K562 (cell line): ENCODE measurements at regions not wholly inside any gene's neighbourhood (a gene's known extent, or its start where the extent isn't known, plus 50 kb on each side); places are given as distances from the start of the nearest gene placed in this dataset.

Experiments
- ATAC-seq: fragments of 200-7000 bp; cut with Tn5 transposase; 3 replicates; pipeline ENCODE4 v1.9.1; 2020; ENCODE audit warnings: moderate library complexity
- BruUV-seq: library from RNA; stranded (reverse); fragments of 400-500 nt; replicated peaks from 2 replicates; lab custom pipeline; 2021; lab: Mats Ljungman, UMichigan
- CTCF ChIA-PET: fragments of 300-600 bp; formaldehyde crosslinking; extraction: SDS; loops from one replicate; lab custom pipeline; 2021; ENCODE audit warnings: low intra/inter-chr PET ratio; lab: Yijun Ruan, JAX
- POLR2A ChIA-PET: fragments of 300-600, 350-650 bp; sonication (Branson Sonifier 250); formaldehyde crosslinking; extraction: SDS; loops from one replicate; lab custom pipeline; 2021; ENCODE audit warnings: antibody characterized with exemption, inconsistent platforms; lab: Yijun Ruan, JAX
- DNase-seq, 4 experiments: peaks; one replicate each; pipeline versions ENCODE4 v3.0.0 to v3.0.0-alpha.2; 2011 to 2018; ENCODE audit warnings: low spot score in 3 of 4, mixed read lengths in 3 of 4; ENCODE audit errors: extremely low read depth in 1 of 4
- FAIRE-seq: peaks from 2 replicates; lab custom pipeline; 2011; peaks lifted over from hg19 to GRCh38; lab: Jason Lieb, UNC
- H2AFZ ChIP-seq: 2 replicates; pipeline ENCODE4 v1.6.0; 2011; ENCODE audit warnings: low read depth, low read length, control low read depth, inconsistent platforms
- H3K27ac ChIP-seq: fragments of 200-600 bp; 3 replicates; pipeline ENCODE4 v1.8.0; 2011; ENCODE audit warnings: low read depth, mild to moderate bottlenecking, control low read depth, inconsistent platforms, low read length, moderate library complexity, mixed read lengths; ENCODE audit errors: extremely low read depth
- H3K27me3 ChIP-seq, 2 experiments: fragments of 300-600 bp in 1 of 2; 2 replicates in 1 of 2; 3 replicates in 1 of 2; pipeline versions ENCODE4 v1.6.0 to v1.8.0; 2011; ENCODE audit warnings: inconsistent platforms in 2 of 2, low read length in 2 of 2, mild to moderate bottlenecking in 1 of 2, mixed read lengths in 1 of 2, moderate library complexity in 1 of 2; ENCODE audit not compliant: control insufficient read depth in 2 of 2, insufficient read depth in 2 of 2
- H3K36me3 ChIP-seq: fragments of 300-600 bp; 3 replicates; pipeline ENCODE4 v1.8.0; 2011; ENCODE audit warnings: mild to moderate bottlenecking, low read length, inconsistent platforms; ENCODE audit not compliant: control insufficient read depth, insufficient read depth
- H3K4me1 ChIP-seq, 2 experiments: fragments of 200-600 bp in 1 of 2; replicated peaks in 1 of 2; 2 replicates in 1 of 2; 3 replicates in 1 of 2; pipeline versions ENCODE4 v1.5.1 to v1.8.0; 2011; ENCODE audit warnings: inconsistent platforms in 2 of 2, low read length in 2 of 2, mild to moderate bottlenecking in 1 of 2, mixed read lengths in 1 of 2, moderate library complexity in 1 of 2; ENCODE audit not compliant: control insufficient read depth in 2 of 2, insufficient read depth in 2 of 2
- H3K4me2 ChIP-seq: 2 replicates; pipeline ENCODE4 v1.6.1; 2011; ENCODE audit warnings: low read length, control low read depth, inconsistent platforms, mixed read lengths; ENCODE audit not compliant: insufficient read depth
- H3K4me3 ChIP-seq: fragments of 200-600 bp; sonication (generic), shearing (Covaris generic); 2 replicates; pipeline ENCODE4 v1.5.1; 2016; ENCODE audit warnings: control low read depth, inconsistent platforms
- H3K79me2 ChIP-seq: fragments of 200-600 bp; 3 replicates; pipeline ENCODE4 v1.8.0; 2011; ENCODE audit warnings: low read length, inconsistent platforms; ENCODE audit not compliant: control insufficient read depth, insufficient read depth
- H3K9ac ChIP-seq, 2 experiments: 2 replicates each; pipeline versions ENCODE4 v1.6.0 to v1.6.1; 2011; ENCODE audit warnings: low read depth in 2 of 2, low read length in 2 of 2, control low read depth in 1 of 2, inconsistent platforms in 1 of 2, mild to moderate bottlenecking in 1 of 2, mixed read lengths in 1 of 2; ENCODE audit not compliant: insufficient read depth in 1 of 2
- H3K9me1 ChIP-seq: one replicate; pipeline ENCODE4 v1.6.0; 2011; ENCODE audit warnings: inconsistent platforms, mild to moderate bottlenecking, low read length, moderate library complexity; ENCODE audit not compliant: control insufficient read depth, insufficient read depth
- H3K9me3 ChIP-seq: replicated peaks from 2 replicates; pipeline ENCODE4 v1.5.1; 2011; ENCODE audit warnings: low read depth, low read length, inconsistent platforms; ENCODE audit not compliant: control insufficient read depth, insufficient read depth
- H4K20me1 ChIP-seq: replicated peaks from 2 replicates; pipeline ENCODE4 v1.6.1; 2011; ENCODE audit warnings: low read length, inconsistent platforms, mixed read lengths; ENCODE audit not compliant: control insufficient read depth, insufficient read depth
- BACH1 ChIP-seq: fragments of 200-800 bp; sonication (Bioruptor generic); IDR thresholded peaks from 2 replicates; pipeline ENCODE4 v1.6.1; 2016; ENCODE audit warnings: missing genetic modification characterization, missing compliant biosample characterization
- DACH1 ChIP-seq: fragments of 450-650 bp; IDR thresholded peaks from 2 replicates; pipeline ENCODE4 v1.6.1; 2018; ENCODE audit not compliant: partially characterized antibody
- ELF4 ChIP-seq: fragments of 450-650 bp; formaldehyde crosslinking; IDR thresholded peaks from 2 replicates; pipeline ENCODE4 v1.4.0; 2022; ENCODE audit warnings: missing genetic modification characterization
- GATA2 ChIP-seq: sonication (generic); formaldehyde crosslinking; IDR thresholded peaks from 2 replicates; pipeline ENCODE4 v1.4.0; 2020; ENCODE audit warnings: mild to moderate bottlenecking, missing genetic modification reagents
- HDAC3 ChIP-seq: fragments of 450-650 bp; IDR thresholded peaks from 2 replicates; pipeline ENCODE4 v1.6.1; 2018; ENCODE audit warnings: borderline replicate concordance, mild to moderate bottlenecking, moderate library complexity; ENCODE audit not compliant: partially characterized antibody
- KAT2B ChIP-seq: IDR thresholded peaks from one replicate; pipeline ENCODE4 v1.6.1; 2012; ENCODE audit warnings: low read depth, mild to moderate bottlenecking, control low read depth, inconsistent platforms, low read length, moderate library complexity
- KDM5B ChIP-seq: fragments of 200-600 bp; sonication (generic); IDR thresholded peaks from 2 replicates; pipeline ENCODE4 v1.6.1; 2012; ENCODE audit warnings: low read depth, mild to moderate bottlenecking, moderate library complexity, low read length, control low read depth, inconsistent platforms; ENCODE audit not compliant: insufficient replicate concordance
- KHSRP ChIP-seq: fragments of 450-650 bp; IDR thresholded peaks from 2 replicates; pipeline ENCODE4 v1.6.1; 2017
- POLR2AphosphoS2 ChIP-seq: IDR thresholded peaks from 2 replicates; pipeline ENCODE4 v1.6.1; 2012; ENCODE audit warnings: low read length, improper control_type of control experiment
- POLR2G ChIP-seq: fragments of 200-400 bp; formaldehyde crosslinking; IDR thresholded peaks from 2 replicates; pipeline ENCODE4 v1.6.1; 2017; ENCODE audit warnings: low read depth, mild to moderate bottlenecking, antibody characterized with exemption, low read length, moderate library complexity
- POLR3A ChIP-seq: IDR thresholded peaks from 2 replicates; pipeline ENCODE4 v1.6.1; 2011; ENCODE audit warnings: borderline replicate concordance, mild to moderate bottlenecking, moderate library complexity; ENCODE audit not compliant: insufficient read length, insufficient read depth; ENCODE audit errors: extremely low read depth
- POLR3G ChIP-seq: IDR thresholded peaks from 2 replicates; pipeline ENCODE4 v1.6.1; 2011; ENCODE audit not compliant: insufficient read length, insufficient replicate concordance; ENCODE audit errors: extremely low read depth
- RBM17 ChIP-seq: fragments of 200-400 bp; formaldehyde crosslinking; IDR thresholded peaks from 2 replicates; pipeline ENCODE4 v1.6.1; 2017; ENCODE audit warnings: low read depth, mild to moderate bottlenecking, low read length, borderline replicate concordance
- RBM39 ChIP-seq: fragments of 200-400 bp; formaldehyde crosslinking; optimal IDR thresholded peaks from 2 replicates; pipeline ENCODE3; 2018; ENCODE audit warnings: low read depth, low read length
- RHOXF2B ChIP-seq: fragments of 250-450 bp; sonication (Bioruptor Pico); conservative IDR thresholded peaks from 2 replicates; pipeline ENCODE4 v1.5.1; 2021
- SIN3A ChIP-seq, 2 experiments: fragments of 150-350 bp in 1 of 2; IDR thresholded peaks; 2 replicates each; pipeline ENCODE4 v1.6.1; 2011 to 2016; ENCODE audit warnings: borderline replicate concordance in 2 of 2, low read depth in 2 of 2, low read length in 2 of 2, mild to moderate bottlenecking in 2 of 2, moderate library complexity in 2 of 2; ENCODE audit not compliant: control insufficient read depth in 1 of 2
- SMARCE1 ChIP-seq: fragments of 450-650 bp; IDR thresholded peaks from 2 replicates; pipeline ENCODE4 v1.7.1; 2016; ENCODE audit warnings: mild to moderate bottlenecking
- ZNF121 ChIP-seq: sonication (generic); formaldehyde crosslinking; conservative IDR thresholded peaks from 2 replicates; pipeline ENCODE4 v1.8.0; 2022; ENCODE audit warnings: missing genetic modification reagents
- ZNF316 ChIP-seq: fragments of 450-650 bp; IDR thresholded peaks from 2 replicates; pipeline ENCODE4 v1.6.1; 2016
- ZNF324 ChIP-seq: fragments of 250-450 bp; sonication (Bioruptor Pico); IDR thresholded peaks from 2 replicates; pipeline ENCODE4 v1.4.0; 2020; ENCODE audit warnings: mild to moderate bottlenecking
- WGBS: fragments of 100-300 bp; shearing (Covaris generic); methylation state at CpG from one replicate; pipeline ENCODE4 v1.1.6; 2016; ENCODE audit warnings: low coverage, mixed read lengths; ENCODE audit not compliant: insufficient coverage; ENCODE audit errors: missing lambda C conversion rate; 5-methylcytosine and 5-hydroxymethylcytosine counted together
- in situ Hi-C: fragments of 300-500 bp; cut with MboI; formaldehyde crosslinking; loops from 4 replicates; pipeline ENCODE4 v1.15.0; 2018; ENCODE audit warnings: inconsistent platforms, mixed read lengths
- intact Hi-C: fragments of 100-400 bp; cut with micrococcal nuclease; formaldehyde crosslinking; loops from 2 replicates; pipeline ENCODE4 v1.14.2; 2022
- TF ChIP-seq, protein P1 (sequence below): fragments of 250-450 bp; sonication (Bioruptor Pico); IDR thresholded peaks from 2 replicates; pipeline ENCODE4 v1.5.0; 2020; ENCODE audit warnings: mild to moderate bottlenecking, borderline replicate concordance
- TF ChIP-seq, protein P2 (sequence below): sonication (generic); formaldehyde crosslinking; IDR thresholded peaks from 2 replicates; pipeline ENCODE4 v1.8.0; 2022; ENCODE audit warnings: mild to moderate bottlenecking, low read depth, missing genetic modification reagents

- no peak overlapping the region for H3K9ac ChIP-seq
- in situ Hi-C loops: no loop called here
- H3K9me1 ChIP-seq: no peaks in the 10 kb centered on the region
- 80% methylated on average over 1 of the region's 1 CpG for WGBS
- CTCF ChIA-PET: no interaction called here
- FAIRE-seq: no peak
- peak; percentile 5; the same call in 2 of the 3 replicates for ATAC-seq
- no peak for DNase-seq
- H3K36me3 ChIP-seq: peaks cover 90% of the 10 kb centered on the region
- peaks cover 0 to 3% of the 10 kb centered on the region in 2 experiments; a peak in 1 of 5 replicates for H3K4me1 ChIP-seq
- H3K4me2 ChIP-seq: no peak overlapping the region
- intact Hi-C loops: no loop called here
- no peaks in the 10 kb centered on the region for H3K27me3 ChIP-seq
- no peak overlapping the region for H3K27ac ChIP-seq
- no peak overlapping the region for H2AFZ ChIP-seq
- no peak overlapping the region for H3K4me3 ChIP-seq
- no peaks in the 10 kb centered on the region for H3K9me3 ChIP-seq
- H4K20me1 ChIP-seq: no peaks in the 10 kb centered on the region
- H3K79me2 ChIP-seq: no peaks in the 10 kb centered on the region
- no TSS peak for BruUV-seq
- POLR2A ChIA-PET: interaction anchor here (0.9 kb wide), 1 partner anchor 98 kb away, joined by 3 read pairs; no protein-coding TSS in a partner anchor
- TF ChIP-seq SIN3A (IDR thresholded peaks at IDR 0.05; ENCODE audit: borderline replicate concordance in 2 of 2, control insufficient read depth in 1 of 2, low read depth in 2 of 2, low read length in 2 of 2): no peak
- TF ChIP-seq RHOXF2B: no peak
- no peak for TF ChIP-seq KHSRP
- TF ChIP-seq POLR2AphosphoS2: peak; percentile 43
- TF ChIP-seq, protein P1, sequence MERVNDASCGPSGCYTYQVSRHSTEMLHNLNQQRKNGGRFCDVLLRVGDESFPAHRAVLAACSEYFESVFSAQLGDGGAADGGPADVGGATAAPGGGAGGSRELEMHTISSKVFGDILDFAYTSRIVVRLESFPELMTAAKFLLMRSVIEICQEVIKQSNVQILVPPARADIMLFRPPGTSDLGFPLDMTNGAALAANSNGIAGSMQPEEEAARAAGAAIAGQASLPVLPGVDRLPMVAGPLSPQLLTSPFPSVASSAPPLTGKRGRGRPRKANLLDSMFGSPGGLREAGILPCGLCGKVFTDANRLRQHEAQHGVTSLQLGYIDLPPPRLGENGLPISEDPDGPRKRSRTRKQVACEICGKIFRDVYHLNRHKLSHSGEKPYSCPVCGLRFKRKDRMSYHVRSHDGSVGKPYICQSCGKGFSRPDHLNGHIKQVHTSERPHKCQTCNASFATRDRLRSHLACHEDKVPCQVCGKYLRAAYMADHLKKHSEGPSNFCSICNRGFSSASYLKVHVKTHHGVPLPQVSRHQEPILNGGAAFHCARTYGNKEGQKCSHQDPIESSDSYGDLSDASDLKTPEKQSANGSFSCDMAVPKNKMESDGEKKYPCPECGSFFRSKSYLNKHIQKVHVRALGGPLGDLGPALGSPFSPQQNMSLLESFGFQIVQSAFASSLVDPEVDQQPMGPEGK (CRISPR knock-in tag): 0 out of 2 replicates have a peak, but pooled peaks have one; percentile 56
- TF ChIP-seq KDM5B: no peak
- no peak for TF ChIP-seq HDAC3
- TF ChIP-seq BACH1: no peak
- TF ChIP-seq RBM39: no peak
- TF ChIP-seq POLR3A: no peak
- no peak for TF ChIP-seq KAT2B
- no peak for TF ChIP-seq ZNF121 (CRISPR knock-in tag)
- TF ChIP-seq POLR2G: 0 out of 2 replicates have a peak, but pooled peaks have one; percentile 24
- no peak for TF ChIP-seq ELF4 (CRISPR knock-in tag)
- no peak for TF ChIP-seq POLR3G
- no peak for TF ChIP-seq RBM17
- TF ChIP-seq DACH1: no peak
- TF ChIP-seq ZNF324 (CRISPR knock-in tag): no peak
- peak; percentile 57 for TF ChIP-seq ZNF316
- no peak for TF ChIP-seq GATA2 (CRISPR knock-in tag)
- TF ChIP-seq, protein P2, sequence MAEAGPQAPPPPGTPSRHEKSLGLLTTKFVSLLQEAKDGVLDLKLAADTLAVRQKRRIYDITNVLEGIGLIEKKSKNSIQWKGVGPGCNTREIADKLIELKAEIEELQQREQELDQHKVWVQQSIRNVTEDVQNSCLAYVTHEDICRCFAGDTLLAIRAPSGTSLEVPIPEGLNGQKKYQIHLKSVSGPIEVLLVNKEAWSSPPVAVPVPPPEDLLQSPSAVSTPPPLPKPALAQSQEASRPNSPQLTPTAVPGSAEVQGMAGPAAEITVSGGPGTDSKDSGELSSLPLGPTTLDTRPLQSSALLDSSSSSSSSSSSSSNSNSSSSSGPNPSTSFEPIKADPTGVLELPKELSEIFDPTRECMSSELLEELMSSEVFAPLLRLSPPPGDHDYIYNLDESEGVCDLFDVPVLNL (CRISPR knock-in tag): no peak
- TF ChIP-seq SMARCE1: no peak
Measured at GRCh38 chr7:153399554-153399940, 640.0 kb downstream of the ACTR3B start.
